Fibroblast of upper back skin (primary cell): ENCODE measurements at regions not wholly inside any gene's neighbourhood (a gene's known extent, or its start where the extent isn't known, plus 50 kb on each side); places are given as distances from the start of the nearest gene placed in this dataset.
"Not testable (repeated sequence)": the region's sequence is repeated elsewhere in the genome, so short reads cannot be mapped to it uniquely, and the experiment has no call there.

Experiments
- DNase-seq: peaks from one replicate; pipeline ENCODE4 v3.0.0-alpha.2; 2013

DNA sequence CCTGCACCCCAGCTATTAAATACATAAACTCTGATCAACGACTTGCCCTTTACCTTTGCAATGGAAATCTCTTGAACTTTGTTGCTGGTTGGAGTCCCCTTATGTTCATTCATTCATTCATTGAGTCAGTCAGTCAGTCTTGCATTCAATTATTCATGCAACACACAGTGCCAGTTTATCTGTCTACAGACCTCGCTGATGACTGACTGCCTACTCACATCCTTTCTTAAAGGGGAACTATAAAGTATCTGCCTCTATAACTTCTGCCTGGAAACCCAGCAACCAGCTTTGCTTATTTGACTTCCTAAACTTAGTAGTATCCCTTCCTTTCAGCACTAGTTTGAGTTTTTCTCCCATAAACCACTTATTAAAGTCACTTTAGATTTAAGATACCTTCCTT, 620.8 kb upstream of the ADGRL3 start:
- no peak for DNase-seq

DNA sequence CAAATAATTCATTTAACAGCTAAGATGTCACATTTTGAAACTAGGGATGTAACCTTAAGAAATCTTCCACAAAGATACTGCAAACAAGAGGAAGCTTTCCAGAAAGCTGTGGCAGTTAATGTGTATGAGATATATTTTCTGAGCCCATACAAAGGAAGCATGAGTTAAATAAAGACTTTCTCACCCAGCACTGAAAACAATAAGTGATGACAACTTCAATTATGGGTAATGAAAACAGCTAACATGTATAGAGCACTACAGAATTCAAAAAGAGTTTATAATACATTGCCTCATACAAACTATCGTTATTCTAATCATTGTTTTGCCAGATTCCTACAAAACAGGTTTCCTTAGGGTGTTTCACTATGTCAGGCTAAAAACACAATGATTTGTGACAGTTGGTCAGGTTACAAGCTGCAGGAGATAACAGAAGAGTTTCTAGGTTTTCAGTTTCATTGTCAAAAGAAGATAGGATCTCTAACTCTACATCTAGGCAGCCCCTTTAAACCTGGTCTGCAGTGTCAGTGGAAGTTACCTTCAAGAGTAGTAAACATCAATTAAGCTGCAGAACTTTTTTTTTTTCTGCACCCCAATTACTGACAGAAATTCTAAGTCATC, 618.1 kb upstream of the ADGRL3 start:
- DNase-seq = no peak

DNA sequence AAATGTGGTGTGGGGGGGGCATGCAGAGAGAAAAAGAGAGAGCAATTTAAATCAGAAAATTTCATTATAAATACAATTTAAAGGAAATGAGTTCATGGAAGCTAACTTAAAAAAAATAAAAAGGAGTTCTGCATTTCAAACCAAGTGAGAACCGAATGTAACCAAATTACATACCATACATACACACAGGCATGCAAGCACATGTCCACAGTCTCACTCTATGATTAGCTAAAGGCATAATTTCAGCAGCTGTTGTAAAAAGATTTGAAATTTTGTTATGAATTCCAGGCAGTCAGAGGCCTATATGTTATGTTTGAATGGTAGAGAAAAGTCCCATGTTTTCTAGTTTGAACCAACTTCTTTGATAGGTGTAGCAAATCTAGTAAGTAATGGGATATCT, 611.6 kb upstream of the ADGRL3 start:
- DNase-seq = no peak

DNA sequence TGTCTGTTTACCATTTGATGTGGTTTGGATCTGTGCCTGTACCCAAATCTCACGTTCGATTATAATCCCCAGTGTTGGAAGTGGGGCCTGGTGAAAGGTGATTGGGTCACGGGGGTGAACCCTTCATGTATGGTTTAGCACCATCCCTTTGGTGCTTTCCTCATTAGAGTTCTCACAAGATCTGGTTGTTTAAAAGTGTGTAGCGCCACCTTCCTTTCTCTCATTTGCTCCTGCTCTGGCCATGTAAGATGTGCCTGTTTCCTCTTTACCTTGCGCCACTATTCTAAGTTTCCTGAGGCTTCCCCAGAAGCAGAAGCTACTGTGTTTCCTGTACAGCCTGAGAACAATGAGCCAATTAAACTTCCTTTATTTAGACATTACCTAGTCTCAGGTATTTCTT, 610.7 kb upstream of the ADGRL3 start:
- no peak for DNase-seq

DNA sequence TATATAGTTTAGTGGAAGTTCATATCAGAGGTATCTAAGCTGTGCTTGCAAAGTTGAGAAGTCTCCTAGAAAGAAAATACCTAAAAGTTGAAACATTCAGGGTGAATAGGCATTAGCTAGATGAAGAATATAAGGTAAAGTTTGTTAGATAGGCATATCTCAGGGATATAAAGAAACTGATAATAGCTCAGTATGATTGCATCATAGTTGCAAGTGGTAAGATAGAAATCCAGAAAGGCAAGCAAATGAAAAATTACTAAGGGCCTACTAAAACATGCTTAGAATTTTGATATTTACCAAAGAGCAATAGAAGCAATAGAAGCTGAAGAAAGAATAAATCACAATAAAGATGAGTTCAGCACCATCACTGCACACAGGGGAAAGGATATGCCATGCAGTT, 610.0 kb upstream of the ADGRL3 start:
- no peak for DNase-seq

DNA sequence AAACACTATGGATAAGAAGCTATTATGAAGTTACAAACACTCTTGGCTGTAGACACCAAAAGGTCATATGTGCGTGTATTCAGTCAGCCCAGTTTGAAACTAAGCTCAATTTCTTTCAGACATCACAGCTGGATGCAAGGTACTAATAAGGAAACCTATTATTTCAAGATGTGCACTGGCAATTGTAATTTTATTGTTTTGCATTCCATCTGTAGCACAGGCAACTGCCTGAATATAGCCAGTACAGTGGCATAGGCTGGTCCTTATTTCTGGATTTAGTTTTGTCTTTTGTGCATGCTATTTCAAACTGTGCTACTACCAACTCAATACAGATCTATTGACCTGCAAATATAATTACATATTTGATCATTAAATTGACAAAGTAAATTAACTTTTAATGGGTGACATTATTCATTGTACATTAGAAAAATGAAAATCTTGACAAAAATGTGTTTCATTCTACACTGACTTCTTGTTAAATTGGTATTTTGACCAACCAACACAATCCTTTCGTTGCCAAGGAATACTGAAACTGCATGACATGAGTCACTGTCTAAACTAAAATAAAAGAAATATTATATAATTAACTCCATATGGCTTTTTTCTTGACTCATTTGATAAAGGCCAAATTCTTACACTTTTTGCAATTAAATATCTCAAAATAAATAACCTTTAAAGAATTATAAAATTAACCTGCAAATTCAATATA, 594.3 kb upstream of the ADGRL3 start:
- DNase-seq = peak; percentile 76

DNA sequence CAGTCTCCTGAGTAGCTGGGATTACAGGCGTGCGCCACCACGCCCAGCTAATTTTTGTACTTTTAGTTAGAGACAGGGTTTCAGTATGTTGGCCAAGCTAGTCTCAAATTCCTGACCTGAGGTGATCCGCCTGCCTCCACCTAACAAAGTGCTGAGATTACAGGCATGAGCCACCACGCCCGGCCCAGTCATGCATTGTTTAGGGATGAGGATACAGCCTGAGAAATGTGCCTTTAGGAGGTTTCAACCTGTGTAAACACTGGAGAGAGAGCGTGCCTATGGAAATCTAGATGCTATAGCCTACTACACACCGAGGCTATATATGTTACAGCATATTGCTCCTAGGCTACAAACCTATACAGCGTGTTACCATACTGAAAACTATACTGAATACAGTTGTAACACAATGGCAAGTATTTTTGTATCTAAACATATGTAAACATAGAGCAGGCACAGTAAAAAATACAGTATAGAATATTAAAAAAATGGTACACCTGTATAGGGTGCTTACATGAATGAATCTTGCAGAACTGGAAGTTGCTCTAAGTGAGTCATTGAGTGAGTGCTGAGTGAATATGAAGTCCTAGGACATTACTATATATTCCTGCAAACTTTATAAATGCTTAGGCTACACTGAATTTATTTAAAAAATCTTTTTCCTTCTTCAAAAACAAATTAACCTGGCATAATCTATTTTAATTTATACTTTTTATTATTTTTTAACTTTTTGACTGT, 588.2 kb upstream of the ADGRL3 start:
- DNase-seq = no peak

DNA sequence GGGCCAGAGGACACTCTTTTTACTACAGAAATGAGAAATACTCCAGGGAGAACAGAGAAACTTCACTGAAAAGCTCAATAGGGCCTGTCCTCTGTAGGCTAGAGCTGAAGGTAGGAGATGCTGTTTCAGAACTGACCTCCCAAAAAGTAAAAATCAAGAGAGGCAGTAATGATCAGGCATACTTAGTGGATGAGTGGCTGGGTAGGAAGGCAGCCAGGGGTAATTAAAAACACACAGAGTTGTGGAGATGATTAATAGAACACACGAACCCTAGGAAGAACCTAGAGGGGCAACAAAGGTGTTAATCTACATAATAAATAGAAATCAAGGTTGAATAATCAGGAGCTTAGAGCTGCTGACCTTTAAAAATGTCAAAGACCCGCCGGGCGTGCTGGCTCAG, 582.4 kb upstream of the ADGRL3 start:
- peak; percentile 8 for DNase-seq

DNA sequence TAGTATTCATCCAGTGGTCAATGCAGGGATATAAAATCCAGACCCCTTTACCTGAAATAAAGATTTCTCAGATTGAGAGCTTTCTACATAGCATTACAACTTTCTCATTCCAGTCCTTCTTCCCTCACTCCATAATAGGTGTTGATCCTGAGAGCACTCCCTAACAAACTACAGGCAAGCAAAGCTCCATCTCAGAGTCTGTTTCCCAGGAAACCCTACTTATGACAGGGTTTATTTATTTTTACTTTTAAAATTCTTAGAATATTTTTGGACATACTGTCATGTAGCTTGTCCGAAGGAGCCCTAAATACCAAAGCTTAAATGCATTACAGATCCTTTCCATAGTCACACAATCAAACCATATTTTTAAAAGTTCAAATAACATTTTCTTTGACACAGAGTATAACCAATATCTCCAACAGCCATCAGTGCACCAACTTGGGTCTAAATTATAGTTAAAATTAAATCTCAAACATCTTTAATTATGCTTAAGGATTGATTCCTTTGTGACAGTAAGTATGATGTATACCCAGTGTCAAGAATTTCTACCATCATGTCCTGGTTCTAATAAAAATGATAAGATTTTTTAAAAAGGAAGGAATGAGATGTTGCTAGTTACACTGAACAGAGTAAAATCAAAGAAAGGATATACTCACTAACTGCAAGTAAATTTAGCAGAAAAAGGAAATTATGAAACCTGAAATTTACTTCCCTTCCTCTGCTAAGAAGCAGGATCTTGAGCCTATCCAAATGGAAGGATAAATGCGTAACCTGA, 580.4 kb upstream of the ADGRL3 start:
- peak; percentile 51 for DNase-seq

DNA sequence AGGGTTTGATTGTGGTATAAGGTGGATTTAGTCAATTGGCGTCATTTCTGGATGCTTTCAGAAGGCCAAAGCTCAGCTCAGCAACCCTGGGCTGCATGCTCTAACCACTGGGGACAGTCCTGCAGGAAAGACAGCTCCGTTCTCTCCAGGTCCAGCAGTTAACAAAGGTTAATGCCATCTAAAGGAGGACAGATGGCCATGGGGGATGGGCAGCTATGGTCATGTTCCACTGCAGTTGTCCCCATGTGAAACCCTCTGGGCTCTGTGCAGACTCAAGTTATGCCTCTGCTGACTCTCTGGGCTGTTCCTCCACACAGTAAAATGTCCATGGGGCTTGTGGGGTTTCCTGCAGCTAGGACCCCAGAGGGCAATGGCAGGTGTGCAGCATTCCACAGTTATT, 562.1 kb upstream of the ADGRL3 start:
- DNase-seq = no peak

DNA sequence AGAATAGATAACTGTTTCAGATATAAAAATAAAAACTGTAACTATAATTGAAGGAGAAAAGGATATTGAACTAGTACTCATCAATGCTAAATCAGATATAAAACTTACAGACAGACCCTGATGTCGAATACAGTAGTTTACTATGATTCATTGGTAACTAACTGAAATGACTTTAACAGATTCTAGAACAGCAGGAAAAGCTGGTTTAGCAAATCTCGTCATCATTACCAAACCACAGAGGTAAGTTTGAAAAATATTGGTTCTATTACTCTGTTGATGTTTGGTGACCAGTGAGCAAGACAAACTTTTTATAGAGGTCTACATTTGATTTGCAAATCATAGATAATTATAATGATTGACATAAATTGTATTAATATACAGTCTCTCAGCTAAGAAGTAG, 551.4 kb upstream of the ADGRL3 start:
- DNase-seq = no peak

DNA sequence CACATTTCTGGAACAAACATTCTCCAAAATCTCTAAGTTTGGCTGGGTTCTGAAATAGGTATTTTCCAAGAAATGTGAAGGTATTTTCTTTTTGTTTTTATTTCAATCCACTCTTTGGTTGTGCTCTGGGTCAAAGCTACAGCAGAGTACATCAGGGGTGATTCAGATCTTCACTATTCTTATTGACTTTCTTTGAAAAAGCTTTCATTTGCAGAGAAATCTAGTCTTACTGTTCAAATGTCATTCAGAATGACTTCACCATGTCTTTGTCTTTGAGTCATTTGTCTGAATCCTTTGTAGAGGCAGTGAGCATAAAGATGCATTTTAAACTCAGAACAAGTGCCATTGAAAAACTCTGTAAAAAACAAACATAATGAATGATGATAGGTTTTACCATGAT, 547.2 kb upstream of the ADGRL3 start:
- DNase-seq = peak; percentile 3

DNA sequence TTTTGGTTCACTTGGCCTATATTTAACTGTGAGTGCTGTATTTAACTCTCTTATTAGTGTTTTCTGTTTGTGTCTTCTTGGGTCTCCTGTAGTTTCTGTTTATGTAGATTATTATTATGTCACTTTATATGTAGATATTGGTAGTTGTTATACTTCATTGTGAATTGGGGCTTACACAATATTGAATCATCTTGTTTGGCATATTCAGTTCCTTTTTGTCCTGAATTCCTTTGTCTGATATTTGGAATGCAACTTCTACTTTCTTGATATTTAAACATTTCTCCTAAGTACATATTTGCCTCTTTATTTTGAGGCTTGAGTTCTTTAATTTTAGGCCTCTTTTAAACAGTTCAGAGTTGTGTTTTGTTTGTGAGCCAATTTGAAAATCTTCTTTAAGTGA, 544.8 kb upstream of the ADGRL3 start:
- DNase-seq = peak; percentile 43

DNA sequence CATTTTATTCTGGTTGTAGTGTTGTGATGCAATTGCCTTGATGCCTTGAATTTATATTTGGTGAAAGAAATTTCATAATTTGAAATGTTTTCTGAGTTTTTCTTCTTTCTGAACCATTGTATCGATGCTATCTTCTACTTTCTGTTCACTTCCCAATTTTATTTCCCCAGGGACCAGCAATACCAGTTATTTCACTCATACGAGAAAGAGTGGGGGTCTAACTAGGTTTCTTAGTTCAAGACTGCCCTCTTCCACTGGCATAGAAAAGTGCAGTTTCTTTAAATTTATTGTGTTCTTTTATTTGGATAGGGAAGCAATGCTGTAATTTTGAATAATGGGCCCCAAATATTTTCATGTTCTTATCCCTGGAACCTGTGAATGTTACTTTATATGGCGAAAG, 544.0 kb upstream of the ADGRL3 start:
- DNase-seq = peak; percentile 61

DNA sequence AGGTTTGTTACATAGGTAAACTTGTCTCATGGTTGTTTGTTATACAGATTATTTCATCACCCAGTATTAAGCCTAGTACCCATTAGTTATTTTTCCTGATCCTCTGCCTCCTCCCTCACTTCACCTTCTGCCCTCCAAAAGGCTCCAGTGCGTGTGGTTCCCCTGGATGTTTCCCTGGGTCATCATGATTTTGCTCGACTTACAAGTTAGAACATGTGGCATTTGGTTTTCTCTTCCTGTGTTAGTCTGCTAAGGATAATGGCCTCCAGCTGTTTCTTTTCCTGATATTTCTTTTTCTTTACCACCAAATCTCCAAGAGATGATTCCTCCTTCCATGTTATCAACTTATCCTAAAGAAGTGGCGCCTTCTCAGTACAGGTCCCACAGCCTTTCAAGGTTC, 543.1 kb upstream of the ADGRL3 start:
- DNase-seq = peak; percentile 4

DNA sequence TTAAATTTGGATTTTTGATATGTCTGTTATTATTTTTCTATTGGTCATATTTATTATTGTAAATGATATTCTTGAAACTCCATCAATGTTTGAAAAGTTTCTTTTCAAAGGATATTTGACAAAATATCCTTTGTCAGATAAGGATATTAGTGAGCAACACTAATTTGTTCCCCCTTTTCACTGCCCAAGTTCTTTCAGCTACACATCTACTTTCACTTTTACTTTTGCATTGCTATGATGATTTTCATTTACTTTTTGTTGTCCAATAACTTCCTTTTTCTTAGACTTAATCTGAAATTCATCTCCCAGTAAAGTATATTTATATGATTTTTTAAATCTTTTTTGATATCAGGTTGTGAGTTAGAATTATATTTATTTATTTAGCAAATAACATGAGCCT, 542.3 kb upstream of the ADGRL3 start:
- DNase-seq = peak; percentile 4

DNA sequence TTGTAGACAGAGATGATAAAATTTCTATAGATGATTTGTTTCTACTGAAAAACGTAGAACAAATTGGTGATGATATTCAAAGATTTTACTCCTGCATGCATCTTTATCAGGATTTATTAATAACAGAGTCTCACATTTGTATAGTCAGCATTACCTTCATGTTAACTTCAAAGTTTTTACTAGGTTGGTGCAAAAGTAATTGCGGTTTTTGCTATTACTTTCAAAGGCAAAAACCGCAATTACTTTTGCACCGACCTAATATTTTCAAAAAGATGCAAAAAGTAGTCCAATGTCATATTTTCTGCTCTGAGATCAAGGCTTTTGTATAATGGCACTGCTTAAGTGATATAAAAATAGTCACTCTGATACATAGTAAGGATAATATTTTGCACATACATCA, 536.4 kb upstream of the ADGRL3 start:
- no peak for DNase-seq

DNA sequence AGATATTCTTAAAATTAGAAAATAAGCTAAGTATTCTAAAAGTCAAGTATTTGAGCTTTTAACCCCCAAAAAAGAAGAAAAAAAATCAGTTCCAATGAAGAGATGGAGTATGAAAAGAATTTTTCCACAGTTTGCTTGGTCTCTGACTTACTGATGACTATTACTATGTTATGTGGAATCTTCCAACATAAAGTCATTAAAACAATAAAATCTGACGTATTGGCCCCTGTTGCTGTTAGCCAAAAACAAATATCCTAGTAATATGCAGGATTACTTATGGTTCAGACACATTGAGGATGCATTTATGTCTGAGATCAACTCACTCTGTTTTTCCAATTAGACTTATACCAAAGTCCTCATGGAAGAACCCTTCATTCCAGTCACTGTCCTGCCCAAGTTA, 517.2 kb upstream of the ADGRL3 start:
- DNase-seq = peak; percentile 64

DNA sequence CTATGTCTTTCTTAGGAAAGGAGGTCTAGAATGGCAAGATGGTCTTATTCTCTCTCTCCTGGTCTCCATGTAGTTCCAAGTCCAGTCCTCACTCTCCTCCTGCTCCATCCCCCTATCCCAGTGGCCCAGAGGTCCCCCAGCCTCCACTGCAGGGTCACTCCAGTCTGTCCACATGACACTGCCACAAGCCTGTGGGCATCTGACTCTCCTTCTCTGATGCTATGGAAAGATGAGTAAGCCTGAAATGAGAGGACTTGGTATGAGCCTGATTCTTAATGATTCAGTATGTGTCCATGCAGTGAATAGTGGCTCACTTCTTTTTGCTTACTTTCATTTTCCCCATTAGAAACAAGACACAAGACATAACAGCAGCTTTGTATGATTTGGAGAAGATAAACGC, 516.8 kb upstream of the ADGRL3 start:
- DNase-seq = peak; percentile 84

DNA sequence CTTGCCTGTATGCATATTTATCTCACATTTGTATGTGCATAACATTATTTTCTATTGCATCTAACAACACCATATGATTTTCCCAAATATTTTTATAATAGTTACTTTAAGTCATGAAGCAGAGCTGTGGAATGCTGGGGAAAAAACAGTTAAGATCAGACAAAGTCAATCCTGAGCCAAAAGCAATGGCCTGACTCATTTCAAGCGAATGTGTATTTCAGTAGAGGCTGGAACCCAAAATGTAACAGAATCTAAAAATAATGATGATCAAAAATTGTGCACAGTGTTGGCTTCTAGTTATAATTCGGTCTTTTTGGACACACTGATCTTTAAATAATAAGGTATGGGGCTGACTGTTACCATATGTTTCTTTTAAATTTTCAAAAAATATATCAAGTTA, 516.2 kb upstream of the ADGRL3 start:
- peak; percentile 88 for DNase-seq

DNA sequence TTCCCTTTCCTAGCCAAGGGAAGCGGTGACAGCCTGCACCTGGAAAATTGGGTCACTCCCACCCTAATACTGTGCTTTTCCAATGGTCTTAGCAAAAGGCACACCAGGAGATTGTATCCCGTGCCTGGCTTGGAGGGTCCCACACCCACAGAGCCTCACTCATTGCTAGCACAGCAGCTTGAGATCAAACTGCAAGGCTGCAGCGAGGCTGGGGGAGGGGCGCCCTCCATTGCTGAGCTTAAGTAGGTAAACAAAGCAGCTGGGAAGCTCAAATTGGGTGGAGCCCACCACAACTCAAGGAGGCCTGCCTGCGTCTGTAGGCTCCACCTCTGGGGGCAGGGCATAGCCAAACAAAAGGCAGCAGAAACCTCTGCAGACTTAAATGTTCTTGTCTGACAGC, 504.1 kb upstream of the ADGRL3 start:
- not testable (repeated sequence) for DNase-seq

DNA sequence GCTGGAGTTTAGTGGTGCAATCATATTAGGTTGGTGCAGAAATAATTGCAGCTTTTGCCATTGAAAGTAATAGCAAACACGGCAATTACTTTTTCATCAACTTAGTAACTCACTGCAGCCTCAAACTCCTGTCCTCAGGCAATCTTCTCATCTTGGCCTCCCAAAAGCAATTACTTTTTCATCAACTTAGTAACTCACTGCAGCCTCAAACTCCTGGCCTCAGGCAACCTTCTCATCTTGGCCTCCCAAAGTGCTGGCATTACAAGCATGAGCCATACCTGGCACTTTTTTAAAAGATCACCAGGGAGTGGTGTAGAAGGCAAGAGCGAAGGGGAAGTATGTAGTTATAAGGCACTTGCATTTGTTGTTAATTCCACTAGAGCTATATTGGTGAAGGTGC, 491.1 kb upstream of the ADGRL3 start:
- no peak for DNase-seq

DNA sequence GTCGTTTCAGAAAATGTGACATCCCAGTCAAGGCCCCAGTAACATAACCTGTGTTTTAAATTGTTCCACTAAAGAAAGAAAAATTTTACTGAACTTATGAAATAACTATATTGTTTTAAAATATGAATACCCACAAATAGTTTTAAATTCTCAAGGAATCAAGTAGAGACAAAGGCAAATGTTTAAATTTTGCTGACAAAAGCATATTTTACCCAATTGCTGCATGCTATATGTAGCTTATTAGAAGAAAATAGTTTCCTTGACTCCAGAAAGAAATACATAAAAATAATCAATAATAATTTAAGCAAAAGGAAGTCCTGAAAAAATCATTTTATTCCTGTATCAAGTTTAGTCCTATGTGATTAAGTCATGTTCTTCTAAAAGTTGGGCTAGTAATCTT, 481.3 kb upstream of the ADGRL3 start:
- no peak for DNase-seq

DNA sequence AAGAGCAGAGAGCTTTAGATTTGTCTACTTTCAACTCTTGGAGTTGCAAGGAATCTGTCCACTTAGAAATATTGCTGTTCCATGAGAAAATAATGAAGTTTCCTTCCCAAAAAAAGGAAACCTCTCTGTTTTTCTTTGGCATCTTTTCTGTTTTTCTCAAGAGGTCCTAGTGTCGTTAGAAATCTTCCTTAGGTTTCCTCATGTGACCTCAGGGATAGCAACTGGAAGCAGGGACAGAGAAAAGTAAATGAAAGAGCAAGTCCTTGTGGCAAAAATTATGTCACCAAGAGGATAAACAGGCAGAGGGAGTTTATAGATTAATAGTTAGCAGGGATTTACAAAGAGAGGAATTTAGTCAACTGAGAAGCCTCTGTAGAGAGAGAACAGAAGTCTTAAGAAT, 478.4 kb upstream of the ADGRL3 start:
- DNase-seq = no peak
